GM12878 (cell line): ENCODE measurements at regions not wholly inside any gene's neighbourhood (a gene's known extent, or its start where the extent isn't known, plus 50 kb on each side); places are given as distances from the start of the nearest gene placed in this dataset.

ENCODE experiments used
- BHLHE40 ChIP-seq, 2 experiments: fragments of 450-650 bp in 1 of 2; IDR thresholded peaks; 2 replicates each; pipeline ENCODE4 v1.6.1; 2011 to 2017; ENCODE audit warnings: low read depth in 2 of 2, borderline replicate concordance in 1 of 2, improper control_type of control experiment in 1 of 2, low read length in 1 of 2, mild to moderate bottlenecking in 1 of 2
- BRCA1 ChIP-seq: IDR thresholded peaks from 2 replicates; pipeline ENCODE4 v1.6.1; 2011; ENCODE audit warnings: low read depth, low read length, improper control_type of control experiment
- CHD2 ChIP-seq: IDR thresholded peaks from 2 replicates; pipeline ENCODE4 v1.6.1; 2011; ENCODE audit warnings: low read depth, low read length, improper control_type of control experiment, borderline replicate concordance
- CREB1 ChIP-seq: IDR thresholded peaks from 2 replicates; pipeline ENCODE4 v1.6.1; 2012; ENCODE audit warnings: low read depth, mild to moderate bottlenecking, inconsistent platforms
- EP300 ChIP-seq, 2 experiments: fragments of 150-350 bp in 1 of 2; IDR thresholded peaks; 2 replicates each; pipeline ENCODE4 v1.6.1; 2011 to 2012; ENCODE audit warnings: low read depth in 2 of 2, low read length in 2 of 2, borderline replicate concordance in 1 of 2, improper control_type of control experiment in 1 of 2, inconsistent platforms in 1 of 2; ENCODE audit not compliant: control insufficient read depth in 1 of 2
- GATAD2B ChIP-seq: fragments of 450-650 bp; conservative IDR thresholded peaks from 2 replicates; pipeline ENCODE4 v1.6.1; 2017; ENCODE audit warnings: low read depth, mild to moderate bottlenecking, moderate library complexity
- SUZ12 ChIP-seq: fragments of 200-600 bp; sonication (generic); IDR thresholded peaks from one replicate; pipeline ENCODE4 v1.6.1; 2018; ENCODE audit warnings: antibody characterized with exemption, mild to moderate bottlenecking; ENCODE audit not compliant: unreplicated experiment
- TF ChIP-seq, protein P1 (sequence below): fragments of 450-650 bp; IDR thresholded peaks from 2 replicates; pipeline ENCODE4 v1.6.1; 2014; ENCODE audit warnings: mild to moderate bottlenecking

DNA sequence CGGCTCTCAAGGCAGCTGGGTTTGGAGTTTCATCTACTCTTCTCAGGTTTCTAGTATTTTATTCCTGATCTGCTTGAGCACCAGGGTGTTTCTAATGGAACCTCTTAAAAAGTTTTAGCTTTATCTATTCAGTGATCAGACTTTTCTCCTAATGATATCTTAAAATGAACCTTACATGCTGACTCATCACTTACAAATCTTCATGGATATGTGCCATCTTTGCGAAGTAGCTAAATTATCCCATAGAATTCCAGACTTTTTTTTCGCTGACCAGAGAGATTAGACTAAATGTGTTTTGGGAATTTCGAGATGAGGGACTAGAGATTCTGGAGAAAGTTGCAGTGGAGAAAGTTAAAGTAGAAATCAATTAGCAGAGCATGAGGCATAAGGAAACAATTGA, 401.0 kb downstream of the GRB14 start:
- TF ChIP-seq CHD2 (no peak), EP300 (IDR thresholded peaks at IDR 0.05; ENCODE audit: borderline replicate concordance in 1 of 2, control insufficient read depth in 1 of 2, low read depth in 2 of 2, low read length in 2 of 2) (no peak), CREB1 (no peak), BRCA1 (no peak), GATAD2B (no peak), BHLHE40 (IDR thresholded peaks at IDR 0.05; ENCODE audit: borderline replicate concordance in 1 of 2, low read depth in 2 of 2, low read length in 1 of 2) (no peak), SUZ12 (no peak)
- TF ChIP-seq, protein P1, sequence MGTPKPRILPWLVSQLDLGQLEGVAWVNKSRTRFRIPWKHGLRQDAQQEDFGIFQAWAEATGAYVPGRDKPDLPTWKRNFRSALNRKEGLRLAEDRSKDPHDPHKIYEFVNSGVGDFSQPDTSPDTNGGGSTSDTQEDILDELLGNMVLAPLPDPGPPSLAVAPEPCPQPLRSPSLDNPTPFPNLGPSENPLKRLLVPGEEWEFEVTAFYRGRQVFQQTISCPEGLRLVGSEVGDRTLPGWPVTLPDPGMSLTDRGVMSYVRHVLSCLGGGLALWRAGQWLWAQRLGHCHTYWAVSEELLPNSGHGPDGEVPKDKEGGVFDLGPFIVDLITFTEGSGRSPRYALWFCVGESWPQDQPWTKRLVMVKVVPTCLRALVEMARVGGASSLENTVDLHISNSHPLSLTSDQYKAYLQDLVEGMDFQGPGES = no peak
